ENCODE measurements at regions not wholly inside any gene's neighbourhood (a gene's known extent, or its start where the extent isn't known, plus 50 kb on each side); places are given as distances from the start of the nearest gene placed in this dataset.

- TF ChIP-seq CTCF (IDR thresholded peaks at IDR 0.05) (no peak), EP300 (IDR thresholded peaks at IDR 0.05) (no peak), POLR2A (IDR thresholded peaks at IDR 0.05) (no peak), POLR2AphosphoS5 (IDR thresholded peaks at IDR 0.05) (no peak)
Measured at GRCh38 chr13:71327266-71327665, 539.7 kb downstream of the DACH1 start.

Measured in sigmoid colon (tissue), 4 donors.